GM23338 (cell line): ENCODE measurements at regions not wholly inside any gene's neighbourhood (a gene's known extent, or its start where the extent isn't known, plus 50 kb on each side); places are given as distances from the start of the nearest gene placed in this dataset.

Experiments
- EZH2 ChIP-seq: fragments of 200-600 bp; sonication (generic); IDR thresholded peaks from one replicate; pipeline ENCODE4 v1.8.0; 2017; ENCODE audit warnings: antibody characterized with exemption, mild to moderate bottlenecking, low read depth; ENCODE audit not compliant: unreplicated experiment
- EZH2phosphoT487 ChIP-seq: fragments of 200-600 bp; sonication (generic); IDR thresholded peaks from one replicate; pipeline ENCODE4 v1.8.1; 2018; ENCODE audit warnings: antibody characterized with exemption; ENCODE audit not compliant: unreplicated experiment
- POLR2AphosphoS5 ChIP-seq: IDR thresholded peaks from 2 replicates; pipeline ENCODE4 v1.6.1; 2016; ENCODE audit warnings: antibody characterized with exemption, low read depth
- ZNF114 ChIP-seq: fragments of 250-450 bp; sonication (Bioruptor Pico); IDR thresholded peaks from 2 replicates; pipeline ENCODE4 v1.5.0; 2020; ENCODE audit warnings: mild to moderate bottlenecking, moderate library complexity
- TF ChIP-seq, protein P1 (sequence below), 2 experiments: fragments of 200-600 bp in 1 of 2; sonication (generic) in 1 of 2; conservative IDR thresholded peaks; 2 replicates each; pipeline versions ENCODE4 v1.5.1 to v1.6.1; 2016 to 2017; ENCODE audit warnings: antibody characterized with exemption in 2 of 2, low read depth in 2 of 2, mild to moderate bottlenecking in 2 of 2, moderate library complexity in 1 of 2
- TF ChIP-seq, protein P2 (sequence below): IDR thresholded peaks from 2 replicates; pipeline ENCODE4 v1.6.1; 2016; ENCODE audit warnings: antibody characterized with exemption
- TF ChIP-seq, protein P3 (sequence below): IDR thresholded peaks from one replicate; pipeline ENCODE4 v1.6.1; 2018; ENCODE audit warnings: antibody characterized with exemption; ENCODE audit not compliant: unreplicated experiment

DNA sequence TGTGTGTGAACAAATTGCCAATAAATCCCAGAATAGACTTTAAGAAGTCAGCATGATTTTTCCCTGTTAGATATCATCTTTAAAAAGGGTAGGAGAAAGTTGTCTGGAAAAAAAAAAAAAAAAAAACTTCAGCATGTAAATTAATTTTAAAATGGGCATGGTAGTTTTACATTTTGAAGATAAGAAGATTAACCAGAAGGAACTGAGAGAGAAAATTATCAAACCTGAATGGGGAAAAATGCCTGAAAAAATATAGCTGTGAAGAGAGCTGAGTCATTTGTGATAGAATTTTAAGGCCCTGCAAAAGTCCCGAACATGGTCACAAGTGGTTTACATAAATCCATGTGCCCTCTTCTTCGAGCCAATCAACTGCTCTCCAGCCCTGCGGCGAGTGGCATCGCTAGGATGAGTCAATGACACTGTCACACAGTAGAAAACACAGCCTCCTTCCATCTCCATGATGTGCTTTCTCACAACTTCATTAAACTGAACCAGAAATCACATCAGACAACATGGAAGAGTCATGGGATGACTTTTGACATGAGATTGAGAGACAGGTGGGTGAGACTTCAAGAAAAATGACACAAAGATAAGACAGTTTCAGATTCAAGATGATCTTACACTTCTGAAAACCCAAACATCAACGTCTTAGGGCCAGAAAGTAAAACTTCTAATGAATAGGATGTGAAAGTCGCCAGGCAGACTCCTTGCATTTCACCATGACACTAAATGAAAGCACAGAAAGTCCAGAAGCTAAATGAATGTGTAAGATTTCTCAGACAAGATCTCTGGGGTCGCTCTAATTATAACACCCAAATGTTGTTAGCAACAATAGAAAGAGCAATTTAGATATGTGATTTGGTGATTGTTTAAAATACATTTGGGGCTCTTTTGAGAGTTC, 273.0 kb upstream of the ID2 start:
- TF ChIP-seq, protein P1, sequence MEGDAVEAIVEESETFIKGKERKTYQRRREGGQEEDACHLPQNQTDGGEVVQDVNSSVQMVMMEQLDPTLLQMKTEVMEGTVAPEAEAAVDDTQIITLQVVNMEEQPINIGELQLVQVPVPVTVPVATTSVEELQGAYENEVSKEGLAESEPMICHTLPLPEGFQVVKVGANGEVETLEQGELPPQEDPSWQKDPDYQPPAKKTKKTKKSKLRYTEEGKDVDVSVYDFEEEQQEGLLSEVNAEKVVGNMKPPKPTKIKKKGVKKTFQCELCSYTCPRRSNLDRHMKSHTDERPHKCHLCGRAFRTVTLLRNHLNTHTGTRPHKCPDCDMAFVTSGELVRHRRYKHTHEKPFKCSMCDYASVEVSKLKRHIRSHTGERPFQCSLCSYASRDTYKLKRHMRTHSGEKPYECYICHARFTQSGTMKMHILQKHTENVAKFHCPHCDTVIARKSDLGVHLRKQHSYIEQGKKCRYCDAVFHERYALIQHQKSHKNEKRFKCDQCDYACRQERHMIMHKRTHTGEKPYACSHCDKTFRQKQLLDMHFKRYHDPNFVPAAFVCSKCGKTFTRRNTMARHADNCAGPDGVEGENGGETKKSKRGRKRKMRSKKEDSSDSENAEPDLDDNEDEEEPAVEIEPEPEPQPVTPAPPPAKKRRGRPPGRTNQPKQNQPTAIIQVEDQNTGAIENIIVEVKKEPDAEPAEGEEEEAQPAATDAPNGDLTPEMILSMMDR (conservative IDR thresholded peaks at IDR 0.05; ENCODE audit: low read depth in 2 of 2): no peak
- TF ChIP-seq ZNF114 (CRISPR knock-in tag): no peak
- TF ChIP-seq POLR2AphosphoS5: no peak
- no peak for TF ChIP-seq EZH2phosphoT487
- TF ChIP-seq, protein P2, sequence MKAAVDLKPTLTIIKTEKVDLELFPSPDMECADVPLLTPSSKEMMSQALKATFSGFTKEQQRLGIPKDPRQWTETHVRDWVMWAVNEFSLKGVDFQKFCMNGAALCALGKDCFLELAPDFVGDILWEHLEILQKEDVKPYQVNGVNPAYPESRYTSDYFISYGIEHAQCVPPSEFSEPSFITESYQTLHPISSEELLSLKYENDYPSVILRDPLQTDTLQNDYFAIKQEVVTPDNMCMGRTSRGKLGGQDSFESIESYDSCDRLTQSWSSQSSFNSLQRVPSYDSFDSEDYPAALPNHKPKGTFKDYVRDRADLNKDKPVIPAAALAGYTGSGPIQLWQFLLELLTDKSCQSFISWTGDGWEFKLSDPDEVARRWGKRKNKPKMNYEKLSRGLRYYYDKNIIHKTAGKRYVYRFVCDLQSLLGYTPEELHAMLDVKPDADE: no peak
- TF ChIP-seq EZH2: no peak
- TF ChIP-seq, protein P3, sequence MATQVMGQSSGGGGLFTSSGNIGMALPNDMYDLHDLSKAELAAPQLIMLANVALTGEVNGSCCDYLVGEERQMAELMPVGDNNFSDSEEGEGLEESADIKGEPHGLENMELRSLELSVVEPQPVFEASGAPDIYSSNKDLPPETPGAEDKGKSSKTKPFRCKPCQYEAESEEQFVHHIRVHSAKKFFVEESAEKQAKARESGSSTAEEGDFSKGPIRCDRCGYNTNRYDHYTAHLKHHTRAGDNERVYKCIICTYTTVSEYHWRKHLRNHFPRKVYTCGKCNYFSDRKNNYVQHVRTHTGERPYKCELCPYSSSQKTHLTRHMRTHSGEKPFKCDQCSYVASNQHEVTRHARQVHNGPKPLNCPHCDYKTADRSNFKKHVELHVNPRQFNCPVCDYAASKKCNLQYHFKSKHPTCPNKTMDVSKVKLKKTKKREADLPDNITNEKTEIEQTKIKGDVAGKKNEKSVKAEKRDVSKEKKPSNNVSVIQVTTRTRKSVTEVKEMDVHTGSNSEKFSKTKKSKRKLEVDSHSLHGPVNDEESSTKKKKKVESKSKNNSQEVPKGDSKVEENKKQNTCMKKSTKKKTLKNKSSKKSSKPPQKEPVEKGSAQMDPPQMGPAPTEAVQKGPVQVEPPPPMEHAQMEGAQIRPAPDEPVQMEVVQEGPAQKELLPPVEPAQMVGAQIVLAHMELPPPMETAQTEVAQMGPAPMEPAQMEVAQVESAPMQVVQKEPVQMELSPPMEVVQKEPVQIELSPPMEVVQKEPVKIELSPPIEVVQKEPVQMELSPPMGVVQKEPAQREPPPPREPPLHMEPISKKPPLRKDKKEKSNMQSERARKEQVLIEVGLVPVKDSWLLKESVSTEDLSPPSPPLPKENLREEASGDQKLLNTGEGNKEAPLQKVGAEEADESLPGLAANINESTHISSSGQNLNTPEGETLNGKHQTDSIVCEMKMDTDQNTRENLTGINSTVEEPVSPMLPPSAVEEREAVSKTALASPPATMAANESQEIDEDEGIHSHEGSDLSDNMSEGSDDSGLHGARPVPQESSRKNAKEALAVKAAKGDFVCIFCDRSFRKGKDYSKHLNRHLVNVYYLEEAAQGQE: no peak
